Effector memory CD4-positive, alpha-beta T cell (primary cell): ENCODE measurements at regions not wholly inside any gene's neighbourhood (a gene's known extent, or its start where the extent isn't known, plus 50 kb on each side); places are given as distances from the start of the nearest gene placed in this dataset.

Experiments used
- DNase-seq, 3 donors: peaks; one replicate each; pipeline ENCODE4 v3.0.0-alpha.2; 2020
- H3K27ac ChIP-seq: 2 replicates; pipeline ENCODE4 v1.7.0; 2013; ENCODE audit warnings: mild to moderate bottlenecking, low read length, moderate library complexity; ENCODE audit not compliant: insufficient read depth, poor library complexity, severe bottlenecking
- H3K27me3 ChIP-seq: replicated peaks from 2 replicates; pipeline ENCODE4 v1.7.0; 2013; ENCODE audit warnings: mild to moderate bottlenecking, low read length; ENCODE audit not compliant: insufficient read depth, control insufficient read depth, poor library complexity, severe bottlenecking
- H3K36me3 ChIP-seq: 2 replicates; pipeline ENCODE4 v1.7.0; 2013; ENCODE audit warnings: mild to moderate bottlenecking, low read length, moderate library complexity; ENCODE audit not compliant: control insufficient read depth, insufficient read depth
- H3K4me1 ChIP-seq: 2 replicates; pipeline ENCODE4 v1.7.0; 2013; ENCODE audit warnings: low read length, mild to moderate bottlenecking; ENCODE audit not compliant: control insufficient read depth, insufficient read depth, poor library complexity, severe bottlenecking
- H3K4me3 ChIP-seq: 2 replicates; pipeline ENCODE4 v1.7.0; 2013; ENCODE audit warnings: low read length, low read depth, mild to moderate bottlenecking; ENCODE audit not compliant: insufficient read depth, poor library complexity, severe bottlenecking
- H3K9me3 ChIP-seq: 2 replicates; pipeline ENCODE4 v1.7.0; 2013; ENCODE audit warnings: mild to moderate bottlenecking, low read length, moderate library complexity; ENCODE audit not compliant: control insufficient read depth

DNA sequence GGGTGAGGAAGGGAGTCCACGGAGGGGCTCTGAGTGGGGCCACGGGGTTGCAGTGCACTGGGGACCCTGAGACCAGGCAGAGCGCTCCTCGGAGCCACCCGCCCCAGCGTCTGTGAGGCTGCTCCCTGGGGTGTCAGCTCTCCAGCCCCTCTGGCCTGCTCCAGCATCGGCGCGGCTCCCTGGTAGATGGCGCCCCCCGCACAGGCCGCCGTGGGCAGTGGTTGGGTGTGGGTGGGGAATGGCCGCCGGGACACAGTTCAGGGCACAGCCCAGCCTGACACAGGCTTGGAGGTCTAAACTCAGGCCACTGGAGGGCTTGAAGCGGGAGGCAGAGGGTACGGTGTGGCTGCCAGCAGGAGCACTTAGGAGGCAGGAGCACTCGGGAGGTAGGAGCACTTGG, 222.6 kb upstream of the PPP2R2D start:
- H3K36me3 ChIP-seq, result no peaks in the 10 kb centered on the region
- DNase-seq, result no peak
- no peaks in the 10 kb centered on the region for H3K9me3 ChIP-seq
- no peak overlapping the region for H3K27ac ChIP-seq
- no peaks in the 10 kb centered on the region for H3K4me1 ChIP-seq
- H3K27me3 ChIP-seq, result no peaks in the 10 kb centered on the region
- no peak overlapping the region for H3K4me3 ChIP-seq

DNA sequence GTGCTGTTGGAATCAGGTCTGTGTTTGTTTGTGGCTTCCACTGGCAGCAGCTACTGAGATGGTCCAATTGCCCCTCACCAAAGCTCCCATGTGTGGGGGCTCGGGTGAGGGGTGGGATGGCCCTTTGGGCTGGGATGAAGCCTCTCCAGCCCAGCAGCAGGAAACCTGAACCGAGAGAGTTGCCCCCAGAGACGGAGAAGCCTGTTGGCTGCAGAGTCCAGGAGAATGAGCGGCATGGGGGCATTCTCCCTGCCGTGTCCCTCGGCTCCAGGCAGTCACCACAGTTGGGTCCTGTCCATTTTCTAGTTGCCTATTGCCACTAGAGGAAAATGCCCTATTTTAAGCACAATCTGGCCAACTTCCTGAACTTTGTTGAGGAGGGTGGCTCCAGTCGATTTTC, 222.2 kb upstream of the PPP2R2D start:
- no peak overlapping the region for H3K4me3 ChIP-seq
- H3K9me3 ChIP-seq, result no peaks in the 10 kb centered on the region
- DNase-seq, result no peak
- H3K36me3 ChIP-seq, result no peaks in the 10 kb centered on the region
- H3K27ac ChIP-seq, result no peak overlapping the region
- H3K27me3 ChIP-seq, result no peaks in the 10 kb centered on the region
- H3K4me1 ChIP-seq, result no peaks in the 10 kb centered on the region

DNA sequence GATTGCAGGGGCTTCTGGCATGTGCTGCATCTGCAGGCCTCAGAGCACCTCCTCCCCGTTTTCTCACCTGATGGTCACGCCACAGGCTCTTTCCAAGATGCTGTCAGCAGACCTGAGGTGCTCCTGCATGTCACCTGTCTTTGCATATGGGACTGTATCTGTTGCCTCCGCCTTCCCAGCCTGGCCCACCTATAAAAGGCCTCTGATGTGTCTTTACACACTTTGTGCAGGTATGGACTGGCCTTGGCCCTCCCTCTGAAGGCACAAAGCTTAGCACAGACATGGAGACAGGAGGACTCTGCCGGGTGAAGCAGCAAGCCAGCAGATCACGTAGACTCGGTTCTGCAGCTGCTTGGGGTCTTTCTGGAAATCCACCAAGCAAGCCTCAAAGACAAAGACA, 220.9 kb upstream of the PPP2R2D start:
- Histone ChIP-seq H3K36me3 (no peaks in the 10 kb centered on the region), H3K27ac (no peak overlapping the region), H3K27me3 (no peaks in the 10 kb centered on the region), H3K4me1 (no peaks in the 10 kb centered on the region), H3K9me3 (no peaks in the 10 kb centered on the region), H3K4me3 (no peak overlapping the region)
- DNase-seq, result no peak

GRCh38 chr10:131681122-131681521, 219.7 kb upstream of the PPP2R2D start:
- H3K27me3 ChIP-seq, result no peaks in the 10 kb centered on the region
- no peak overlapping the region for H3K27ac ChIP-seq
- no peaks in the 10 kb centered on the region for H3K36me3 ChIP-seq
- no peaks in the 10 kb centered on the region for H3K9me3 ChIP-seq
- H3K4me3 ChIP-seq, result no peak overlapping the region
- no peak for DNase-seq
- no peaks in the 10 kb centered on the region for H3K4me1 ChIP-seq

DNA sequence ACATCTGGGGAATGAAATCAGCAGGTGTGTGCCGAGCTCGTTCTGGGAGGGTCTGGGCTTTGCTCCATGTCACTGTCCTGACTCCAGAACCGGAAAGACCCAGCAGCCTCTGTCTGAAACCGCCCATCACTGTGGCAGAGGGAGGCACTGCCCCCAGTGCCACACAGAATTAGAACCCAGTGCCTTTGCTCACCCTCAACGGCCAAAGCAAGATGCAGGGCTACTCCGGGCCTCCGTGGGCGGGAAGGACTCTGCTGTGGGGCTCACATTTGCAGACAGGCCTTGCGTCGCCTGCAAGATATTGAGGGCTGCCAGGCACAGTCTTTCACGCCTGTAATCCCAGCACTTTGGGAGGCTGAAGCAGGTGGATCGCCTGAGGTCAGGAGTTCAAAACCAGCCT, 219.2 kb upstream of the PPP2R2D start:
- no peaks in the 10 kb centered on the region for H3K36me3 ChIP-seq
- H3K27me3 ChIP-seq, result no peaks in the 10 kb centered on the region
- no peak overlapping the region for H3K27ac ChIP-seq
- H3K4me1 ChIP-seq, result no peaks in the 10 kb centered on the region
- no peak overlapping the region for H3K4me3 ChIP-seq
- no peaks in the 10 kb centered on the region for H3K9me3 ChIP-seq
- DNase-seq, result no peak

DNA sequence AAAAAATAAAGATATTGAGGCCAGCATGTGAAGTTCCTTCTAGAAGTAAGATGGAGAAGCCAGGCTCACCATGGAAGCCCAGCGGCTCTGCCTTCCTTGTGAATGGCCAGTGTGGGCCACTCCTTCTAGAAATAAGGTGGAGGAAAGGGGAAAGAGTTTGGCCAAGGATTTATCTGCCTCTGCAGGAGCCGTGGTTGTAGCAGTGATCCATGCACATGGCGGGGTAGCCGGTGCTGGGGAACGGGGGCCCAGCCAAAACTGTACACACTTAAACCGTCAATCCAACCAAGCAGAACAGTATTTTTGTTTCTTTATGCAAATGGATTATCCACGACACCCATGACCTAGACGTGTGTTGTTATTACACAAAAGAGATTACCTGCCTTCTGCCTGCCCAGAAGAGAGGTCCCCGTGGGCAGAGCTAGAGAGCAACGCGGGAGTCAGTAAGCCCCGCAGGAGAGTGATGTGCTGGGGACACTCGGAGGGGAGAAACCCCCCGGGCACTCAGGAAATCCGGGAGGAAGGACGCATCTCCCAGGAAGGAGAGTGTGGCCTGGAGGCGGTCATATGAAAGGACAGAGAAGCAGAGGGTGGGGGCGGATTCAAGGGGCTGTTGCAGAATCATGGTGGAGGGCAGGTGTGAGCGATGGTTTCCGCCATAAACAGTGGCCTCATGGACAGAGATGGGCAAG, 218.4 kb upstream of the PPP2R2D start:
- Histone ChIP-seq H3K9me3 (no peaks in the 10 kb centered on the region), H3K36me3 (no peaks in the 10 kb centered on the region), H3K27ac (no peak overlapping the region), H3K4me3 (no peak overlapping the region), H3K27me3 (no peaks in the 10 kb centered on the region), H3K4me1 (no peaks in the 10 kb centered on the region)
- DNase-seq, result no peak

DNA sequence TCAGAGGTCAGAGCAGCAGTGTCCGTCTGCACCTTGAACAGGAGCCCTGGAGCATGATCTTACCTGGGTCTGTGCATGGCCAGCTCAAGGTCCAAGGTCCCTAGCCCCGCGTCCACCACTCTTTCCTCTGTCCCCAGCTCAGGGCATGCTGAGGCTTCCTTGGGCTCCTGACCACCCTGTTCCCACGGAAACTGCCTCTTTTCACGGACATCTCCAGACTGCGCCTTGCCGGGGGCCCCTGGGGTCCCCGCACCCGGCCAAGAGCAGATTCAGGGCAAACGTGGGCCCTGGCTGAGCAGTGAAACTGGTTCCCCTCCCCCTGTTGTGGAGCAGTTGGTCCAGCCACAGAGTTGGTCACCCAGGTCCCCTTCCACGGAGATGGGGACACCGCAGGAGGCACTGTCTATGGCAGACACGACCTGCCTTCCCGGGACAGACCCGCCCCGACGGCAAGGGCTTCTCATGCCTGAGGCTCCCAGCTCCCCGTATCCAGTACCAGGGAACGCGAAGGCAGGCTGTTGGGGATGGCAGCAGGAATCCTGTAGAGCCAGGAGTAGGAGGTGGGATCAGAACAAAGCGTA, 217.4 kb upstream of the PPP2R2D start:
- H3K36me3 ChIP-seq, result no peaks in the 10 kb centered on the region
- DNase-seq, result no peak

DNA sequence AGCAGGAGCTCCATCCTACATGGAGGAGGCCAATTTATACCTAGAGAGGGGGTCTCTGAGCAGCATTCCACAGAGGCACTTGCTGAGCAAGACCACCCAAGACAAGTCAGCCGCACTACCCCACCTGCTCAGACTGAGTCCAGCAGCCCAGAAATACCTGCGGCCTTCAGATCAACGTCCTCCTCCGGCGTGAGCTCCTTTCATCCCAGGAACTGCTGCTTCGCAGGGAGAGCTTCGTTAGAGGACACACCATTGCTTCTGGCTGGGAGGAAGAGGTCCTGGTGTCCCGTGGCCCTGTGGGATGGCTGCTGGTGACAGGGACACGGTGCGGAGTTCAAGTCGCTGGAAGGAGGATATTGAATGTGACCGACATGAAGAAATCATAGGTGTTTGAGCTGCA, 216.9 kb upstream of the PPP2R2D start:
- Histone ChIP-seq H3K27ac (no peak overlapping the region), H3K36me3 (no peaks in the 10 kb centered on the region), H3K4me1 (no peaks in the 10 kb centered on the region), H3K9me3 (no peaks in the 10 kb centered on the region), H3K4me3 (no peak overlapping the region), H3K27me3 (no peaks in the 10 kb centered on the region)
- DNase-seq, result no peak

More for the DNA sequence above, 217.4 kb upstream of the PPP2R2D start:
- no peaks in the 10 kb centered on the region for H3K9me3 ChIP-seq
- H3K27ac ChIP-seq, result no peak overlapping the region
- H3K4me1 ChIP-seq, result no peaks in the 10 kb centered on the region
- no peaks in the 10 kb centered on the region for H3K27me3 ChIP-seq
- no peak overlapping the region for H3K4me3 ChIP-seq

DNA sequence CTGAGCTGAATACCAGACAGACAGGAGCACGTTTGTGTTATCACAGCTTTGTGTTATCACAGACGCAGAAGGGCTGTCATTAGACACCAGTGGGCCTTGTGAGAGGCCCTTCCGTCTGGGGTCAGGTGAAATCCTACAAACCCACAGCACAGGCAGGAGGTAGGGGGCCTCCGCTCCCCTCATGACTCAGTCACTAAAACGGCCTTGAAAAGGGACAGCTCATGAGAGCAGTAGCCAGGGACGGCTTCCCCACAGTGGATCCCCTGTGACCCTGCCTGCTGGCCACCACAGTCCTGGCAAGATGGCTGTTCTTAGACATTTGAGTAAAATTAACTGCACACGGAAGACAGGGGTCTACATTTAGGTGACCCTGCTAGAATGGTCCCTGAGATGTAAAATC, 215.8 kb upstream of the PPP2R2D start:
- Histone ChIP-seq H3K27me3 (no peaks in the 10 kb centered on the region), H3K27ac (no peak overlapping the region), H3K4me3 (no peak overlapping the region), H3K36me3 (no peaks in the 10 kb centered on the region), H3K4me1 (no peaks in the 10 kb centered on the region), H3K9me3 (no peaks in the 10 kb centered on the region)
- no peak for DNase-seq

DNA sequence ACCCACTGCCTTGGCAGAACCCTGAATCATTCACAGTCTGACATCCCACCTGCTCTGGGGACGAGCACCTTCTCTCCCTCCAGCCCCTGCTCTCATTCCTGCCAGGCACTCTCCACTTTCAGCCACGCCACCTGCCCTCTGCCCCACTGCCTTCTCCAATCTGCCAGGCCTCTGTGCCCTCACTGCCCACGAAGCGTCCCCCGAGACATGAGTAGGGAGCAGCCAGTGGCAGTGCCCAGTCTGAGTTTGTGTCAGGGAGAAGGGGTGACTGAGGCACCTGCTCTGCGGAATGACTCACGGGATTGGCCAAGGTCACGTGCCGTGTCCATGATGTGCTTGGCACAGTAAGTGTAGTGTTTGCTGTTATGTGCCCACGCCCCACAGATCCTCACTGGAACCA, 215.2 kb upstream of the PPP2R2D start:
- Histone ChIP-seq H3K27ac (no peak overlapping the region), H3K9me3 (no peaks in the 10 kb centered on the region), H3K4me3 (no peak overlapping the region), H3K27me3 (no peaks in the 10 kb centered on the region), H3K4me1 (no peaks in the 10 kb centered on the region), H3K36me3 (no peaks in the 10 kb centered on the region)
- DNase-seq, result no peak
